ENCODE measurements at regions not wholly inside any gene's neighbourhood (a gene's known extent, or its start where the extent isn't known, plus 50 kb on each side); places are given as distances from the start of the nearest gene placed in this dataset.

DNA sequence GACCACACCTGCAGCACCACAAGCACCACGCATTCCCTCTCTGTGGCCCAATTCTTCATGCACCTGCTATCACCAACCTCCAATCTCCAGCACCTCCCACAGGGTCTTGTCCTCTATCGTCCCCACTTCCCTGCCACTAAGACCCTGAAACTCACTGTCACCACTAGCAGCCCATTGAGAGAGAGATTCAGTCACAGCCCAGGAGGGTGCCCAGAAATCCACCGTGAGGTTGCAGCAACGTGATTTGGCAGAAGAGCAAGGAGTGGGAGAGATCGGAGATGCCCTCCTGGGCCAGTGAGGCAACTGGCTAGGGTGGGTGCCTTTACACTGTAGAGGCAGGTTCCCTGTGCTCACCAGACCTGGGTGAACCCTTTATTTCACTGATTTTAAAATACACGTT is 90.1 kb downstream of the ANKRD60 start:
- DNase-seq, result no peak

DNA sequence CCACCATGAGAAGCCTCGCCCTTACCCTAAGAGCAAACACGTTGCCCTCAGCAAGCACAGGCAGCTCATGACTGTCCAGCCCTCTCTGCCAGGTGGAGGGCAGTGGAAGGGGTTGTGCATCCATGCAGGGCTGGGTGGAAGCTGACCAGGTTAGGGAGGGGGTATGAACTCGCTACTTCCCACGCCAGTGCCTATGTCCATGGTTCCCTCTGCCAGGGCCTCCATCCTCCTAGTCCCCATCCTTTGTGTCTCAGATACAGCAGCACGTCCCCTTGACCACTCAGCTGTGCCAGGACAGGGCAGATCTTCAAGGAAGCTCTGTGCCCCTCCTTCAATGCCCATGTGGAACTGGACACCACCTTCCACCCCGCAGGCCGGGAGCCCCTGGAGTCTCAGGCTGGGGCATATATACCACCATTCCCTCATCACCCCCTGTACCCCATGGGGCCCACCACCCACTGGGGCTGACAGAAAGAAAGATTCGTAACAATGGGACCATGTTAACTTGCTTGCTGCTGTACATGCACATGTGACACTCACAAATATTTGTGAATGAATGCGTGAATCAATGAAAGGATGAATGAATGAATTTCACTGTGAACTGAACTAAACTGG is 90.7 kb downstream of the ANKRD60 start:
- DNase-seq, result no peak

DNA sequence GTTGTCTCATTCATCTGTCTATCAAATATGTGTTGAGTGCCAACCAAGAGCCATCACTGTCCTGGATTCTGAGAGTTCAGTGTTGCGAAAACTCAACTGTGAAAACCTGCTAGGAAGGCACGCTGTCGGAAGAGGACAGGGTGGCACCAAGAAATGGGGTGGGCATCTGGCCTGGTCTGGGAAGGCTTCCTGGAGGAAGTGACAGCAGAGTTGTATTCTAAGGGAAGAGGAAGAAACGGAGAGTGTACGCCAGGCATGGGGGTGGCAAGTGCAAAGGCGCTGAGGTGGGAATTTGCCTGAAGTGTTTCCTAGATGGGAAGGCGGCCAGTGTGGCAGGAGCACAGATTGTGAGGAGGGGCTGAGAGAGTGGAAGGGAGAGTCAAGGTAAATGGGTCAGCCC is 91.2 kb downstream of the ANKRD60 start:
- DNase-seq, result no peak

DNA sequence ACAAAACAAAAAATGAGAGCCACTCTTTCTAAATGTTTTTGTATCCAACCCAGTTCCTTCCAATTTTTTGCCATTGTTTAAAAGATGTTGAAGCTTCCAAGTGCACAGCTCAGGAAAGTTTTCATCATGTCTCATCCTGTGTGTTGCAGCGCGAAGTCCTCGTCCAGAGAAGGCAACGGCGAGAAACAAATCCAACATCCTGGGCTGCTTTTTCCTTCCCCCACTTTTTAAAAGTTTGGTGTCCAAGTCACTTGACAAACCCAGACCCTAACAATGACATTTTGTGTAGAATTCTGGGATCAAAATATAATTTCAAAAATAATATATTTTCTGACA is 92.3 kb downstream of the ANKRD60 start:
- no peak for DNase-seq

DNA sequence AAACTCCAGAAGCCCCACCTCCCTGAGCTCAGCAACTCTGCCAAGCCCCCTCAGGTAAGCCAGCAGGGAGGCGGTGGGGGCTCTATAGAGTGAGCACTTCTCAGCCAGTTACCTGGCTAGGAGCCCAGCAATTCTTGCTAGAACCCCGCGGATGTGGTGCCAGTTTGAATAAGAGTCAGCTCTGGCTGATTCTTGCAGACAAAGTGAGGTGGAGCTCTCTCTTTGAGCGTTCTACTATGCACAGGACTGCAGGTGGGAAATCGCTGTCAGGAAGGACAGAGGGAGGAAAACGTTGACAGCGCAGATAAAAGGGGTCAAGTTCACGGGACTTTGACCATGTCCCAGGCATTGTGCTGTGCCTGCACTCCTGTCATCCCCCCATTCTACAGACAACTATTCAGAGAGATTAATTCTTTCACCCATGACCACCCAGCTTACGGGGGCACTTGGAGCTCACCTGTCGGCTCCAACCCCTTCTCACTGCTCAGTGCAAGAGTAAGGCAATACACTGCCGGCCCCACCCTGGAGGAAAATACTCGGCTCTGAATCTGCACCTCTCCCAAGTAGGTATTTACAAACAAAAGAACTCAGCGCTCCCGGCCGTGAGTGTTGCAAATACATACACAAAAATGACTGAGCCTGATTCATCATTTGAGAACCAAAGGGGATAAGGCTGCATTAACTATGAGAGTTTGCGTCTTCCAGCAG is 92.9 kb downstream of the ANKRD60 start:
- no peak for DNase-seq

DNA sequence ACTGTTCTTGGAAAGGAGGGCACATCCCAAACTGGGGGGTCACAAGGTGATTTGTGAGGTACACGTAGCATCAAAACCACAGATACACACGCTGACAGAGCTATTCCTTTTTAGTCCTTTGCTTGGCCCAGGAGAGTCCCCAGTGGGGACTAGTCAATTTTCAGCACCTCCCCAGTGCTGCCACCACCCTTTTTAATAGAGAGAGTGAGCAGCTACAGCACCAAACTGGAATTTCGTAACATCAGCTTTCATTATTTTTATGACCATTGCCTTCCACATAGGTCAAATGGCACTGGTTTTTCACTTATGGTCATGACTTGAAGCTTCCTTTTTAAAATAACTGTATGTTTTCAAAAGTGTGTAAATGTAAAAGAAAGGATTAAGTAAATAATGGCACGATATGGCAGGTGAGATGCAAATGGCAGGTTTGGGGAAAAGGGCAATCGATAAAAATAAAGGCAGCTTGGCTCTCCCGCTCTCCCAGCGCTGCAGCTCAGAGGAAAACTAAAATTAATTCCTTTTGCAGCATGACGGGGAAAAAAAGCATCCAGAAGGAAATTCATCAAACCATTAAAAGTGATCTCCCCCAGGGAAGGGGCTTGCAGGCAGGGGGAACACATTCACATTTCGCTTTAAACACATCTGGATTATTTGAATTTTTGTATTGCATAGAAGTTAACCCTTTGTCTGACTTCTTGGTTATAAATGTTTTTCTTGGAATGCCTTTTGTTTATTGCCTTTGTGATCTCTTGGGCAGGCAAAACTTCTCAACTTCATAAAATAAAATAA is 95.2 kb downstream of the ANKRD60 start:
- DNase-seq, result no peak

DNA sequence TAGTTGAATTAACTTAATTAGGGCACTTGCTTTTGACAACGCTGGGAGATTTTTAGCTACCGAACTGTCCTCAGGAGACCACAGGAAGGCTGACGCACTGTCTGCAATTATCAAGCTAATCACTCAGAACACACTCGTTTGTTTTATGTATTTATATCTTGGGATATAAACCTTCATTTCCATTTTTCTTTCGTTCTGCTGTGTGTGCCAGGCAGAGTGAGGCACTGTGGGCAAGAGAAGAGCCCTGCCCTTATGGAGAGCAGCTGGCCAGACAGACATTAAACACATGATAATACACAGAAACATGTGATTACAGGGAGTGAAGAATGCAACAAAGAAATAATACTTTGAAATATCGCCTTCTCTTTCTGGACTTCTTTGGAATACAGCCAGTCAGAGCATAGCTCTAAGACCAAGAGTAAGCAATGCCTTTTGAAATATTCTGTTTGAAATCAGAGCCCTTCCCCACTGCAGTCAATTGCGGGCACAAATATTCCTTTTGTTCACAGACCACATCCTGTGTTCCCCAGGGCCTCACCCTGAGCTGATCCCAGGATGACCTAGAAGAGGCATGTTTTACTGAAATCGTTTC is 96.8 kb downstream of the ANKRD60 start:
- no peak for DNase-seq

DNA sequence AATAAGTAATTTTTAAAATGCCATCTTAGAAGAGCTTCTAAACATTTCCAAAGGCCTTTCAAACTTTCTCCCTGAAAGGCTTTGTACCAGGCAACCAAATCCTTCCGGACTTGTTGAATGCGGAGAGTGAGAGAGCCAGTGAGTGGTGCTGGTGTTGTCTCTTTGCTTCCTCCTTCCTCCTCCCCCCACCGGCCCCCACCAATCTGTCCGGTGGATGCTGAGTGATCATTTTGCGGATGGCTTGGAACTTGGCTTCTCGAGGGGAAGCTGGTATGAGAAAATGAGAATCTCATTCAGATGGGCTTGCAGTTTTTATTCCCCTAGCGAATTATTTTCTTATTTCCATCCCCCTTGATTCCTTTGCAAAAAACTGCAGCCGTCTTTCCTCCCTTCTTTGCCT is 97.3 kb downstream of the ANKRD60 start:
- no peak for DNase-seq

DNA sequence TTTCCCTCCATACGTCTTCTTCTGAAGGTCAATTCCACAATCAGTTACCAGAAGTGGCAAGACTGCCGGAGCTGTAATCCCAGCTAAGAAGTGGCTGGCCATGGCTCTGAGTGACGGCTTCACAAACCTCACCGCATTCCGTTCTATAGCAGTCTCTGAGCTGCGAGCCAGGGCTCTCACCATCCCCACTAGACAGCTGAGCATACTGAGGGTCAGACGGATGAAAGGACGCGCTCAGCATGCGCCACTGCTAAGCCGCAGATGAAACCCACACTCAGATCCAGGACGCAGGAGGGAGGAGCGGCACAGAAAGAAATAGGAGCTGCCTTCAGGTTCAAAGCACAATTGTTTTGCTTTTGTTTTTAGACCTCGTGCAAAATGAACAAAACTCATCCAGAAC is 97.9 kb downstream of the ANKRD60 start:
- no peak for DNase-seq

DNA sequence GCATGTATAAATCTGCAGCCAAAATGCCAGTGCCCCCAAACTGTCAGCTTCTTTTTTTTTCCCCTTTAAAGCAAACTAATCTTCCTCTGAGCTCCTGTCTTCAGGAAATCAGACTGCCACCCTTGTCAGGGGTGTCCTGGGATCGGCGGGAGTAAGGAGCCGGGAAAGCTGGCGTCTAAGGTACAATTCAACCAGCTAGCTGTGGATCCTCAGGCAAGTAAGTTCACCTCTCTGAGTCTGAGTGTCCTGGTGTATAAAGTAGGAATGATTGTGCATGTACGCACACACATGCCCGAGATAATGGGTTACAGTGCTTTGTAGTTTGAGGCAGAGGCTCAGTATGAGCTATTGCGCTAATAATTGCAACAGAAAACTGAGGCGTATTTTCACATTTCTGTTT is 98.3 kb downstream of the ANKRD60 start:
- no peak for DNase-seq

DNA sequence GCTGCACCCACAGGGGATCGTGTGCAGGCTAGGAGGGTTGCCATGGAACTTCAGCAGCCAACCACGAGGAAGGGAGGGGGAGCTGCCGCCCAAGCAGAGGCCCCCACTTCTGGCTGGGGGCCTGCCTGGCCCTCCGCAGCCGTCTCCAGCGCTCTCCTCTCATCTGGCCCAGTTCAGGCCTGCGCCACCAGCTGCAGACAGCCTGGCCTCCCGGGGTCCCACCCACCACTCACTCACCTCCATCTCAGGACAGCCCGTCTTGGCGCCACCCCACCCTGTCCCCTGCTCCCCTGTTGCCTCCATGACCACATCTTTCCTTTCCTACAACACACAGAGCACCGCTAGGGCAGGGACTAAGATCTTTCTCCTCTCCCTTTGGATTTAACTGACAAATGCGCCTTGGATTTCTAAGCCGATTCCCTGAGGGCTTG is 98.7 kb downstream of the ANKRD60 start:
- no peak for DNase-seq

DNA sequence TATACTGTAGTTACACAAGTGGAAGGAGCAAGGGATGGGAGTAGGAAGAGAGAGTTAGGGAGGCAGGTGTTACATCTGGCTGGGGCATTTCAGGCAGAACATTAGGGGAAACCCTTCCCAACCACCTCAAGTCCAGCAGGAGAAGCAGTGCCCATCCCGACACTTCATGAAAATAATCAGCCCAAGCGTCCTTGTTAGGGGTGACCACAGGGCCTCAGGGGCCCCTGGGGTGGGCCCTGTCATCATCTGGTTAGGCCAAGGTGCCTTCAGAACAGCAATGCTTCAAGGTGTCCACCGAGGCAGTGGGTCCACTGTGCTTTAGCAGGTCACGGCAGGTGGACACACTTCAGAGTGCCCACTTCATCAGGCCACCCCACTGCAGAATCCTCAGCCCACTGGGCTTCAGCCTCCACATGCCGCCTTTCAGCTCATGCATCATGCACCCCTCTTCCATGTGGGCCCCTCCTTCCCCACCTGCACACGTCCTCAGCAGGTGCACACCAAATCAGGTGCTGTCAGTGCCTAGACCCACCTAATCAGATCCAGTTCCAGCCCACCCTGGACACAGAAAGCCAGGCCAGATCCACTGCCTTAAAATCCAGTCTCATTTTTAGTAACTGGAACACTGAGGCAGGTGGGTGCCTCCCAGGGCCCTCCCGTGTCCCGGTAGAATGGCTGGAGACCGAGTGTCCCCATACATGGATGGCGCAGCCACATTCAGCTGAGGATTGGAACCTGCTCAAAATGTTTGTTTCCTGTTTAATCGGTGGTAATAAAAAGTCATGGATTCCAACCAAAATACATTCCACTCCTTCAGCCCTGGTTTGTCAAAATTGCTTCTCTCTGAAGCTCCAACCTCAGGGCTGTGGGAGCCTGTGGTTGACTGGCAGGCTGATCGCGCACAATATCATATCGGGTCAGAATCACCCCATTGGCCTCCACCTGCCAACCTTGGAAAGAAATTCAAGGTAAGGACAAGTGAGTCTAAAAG is 99.5 kb downstream of the ANKRD60 start:
- DNase-seq, result no peak

DNA sequence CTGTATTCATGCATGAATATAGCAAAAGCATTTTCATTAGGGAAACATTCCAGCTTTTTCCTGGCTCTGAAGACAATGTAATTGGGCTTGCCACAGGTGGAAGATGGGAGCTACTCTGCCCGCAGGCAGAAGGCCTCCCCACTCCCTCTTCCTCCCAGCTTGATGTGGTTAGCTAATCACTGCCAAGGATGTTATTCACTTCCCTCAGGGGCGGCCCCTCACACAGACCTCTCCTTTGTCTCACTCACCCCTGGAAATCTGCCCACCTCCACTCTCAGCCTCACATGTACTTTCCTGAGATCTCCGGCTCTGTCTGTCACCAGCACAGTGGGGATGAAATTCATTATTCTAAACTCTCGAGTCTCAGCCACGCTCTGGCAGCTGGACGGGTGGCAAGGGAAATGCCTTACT is 100.7 kb downstream of the ANKRD60 start:
- DNase-seq, result no peak

DNA sequence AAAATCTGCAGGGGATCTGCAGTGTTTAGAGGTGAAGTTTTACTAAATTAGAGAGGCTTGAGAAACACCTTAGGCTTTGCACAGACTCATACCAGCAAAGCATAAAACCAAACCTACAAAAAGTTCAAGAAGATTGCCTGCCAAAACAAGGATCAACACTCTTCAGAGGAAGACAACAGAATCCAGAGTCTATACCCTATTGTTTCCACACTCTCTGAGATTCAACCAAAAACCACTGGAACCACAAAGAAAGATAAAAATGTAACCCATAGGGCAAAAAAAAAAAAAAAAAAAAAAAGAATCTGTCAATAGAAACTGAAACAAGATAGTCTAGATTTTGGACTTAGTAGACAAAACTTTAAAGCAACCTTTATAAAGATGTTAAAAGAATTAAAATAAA is 102.7 kb downstream of the ANKRD60 start:
- no peak for DNase-seq

DNA sequence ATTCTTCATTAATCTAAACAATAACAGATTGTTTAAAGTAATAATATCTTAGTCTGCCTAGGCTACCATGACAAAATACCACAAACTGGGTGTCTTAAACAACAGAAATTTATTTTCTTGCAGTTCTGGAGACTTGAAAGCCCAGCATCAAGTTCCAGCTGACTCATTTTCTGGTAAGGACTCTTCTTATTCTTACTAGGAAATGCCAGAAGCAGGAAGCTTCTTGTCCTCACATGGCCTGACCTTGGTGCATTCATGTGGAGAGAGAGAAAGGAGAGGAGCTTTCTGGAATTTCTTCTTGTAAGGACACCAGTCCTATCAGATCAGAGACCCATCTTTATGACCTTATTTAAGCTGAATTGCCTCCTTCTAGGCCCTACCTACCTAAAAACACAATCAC is 110.5 kb downstream of the ANKRD60 start:
- no peak for DNase-seq

DNA sequence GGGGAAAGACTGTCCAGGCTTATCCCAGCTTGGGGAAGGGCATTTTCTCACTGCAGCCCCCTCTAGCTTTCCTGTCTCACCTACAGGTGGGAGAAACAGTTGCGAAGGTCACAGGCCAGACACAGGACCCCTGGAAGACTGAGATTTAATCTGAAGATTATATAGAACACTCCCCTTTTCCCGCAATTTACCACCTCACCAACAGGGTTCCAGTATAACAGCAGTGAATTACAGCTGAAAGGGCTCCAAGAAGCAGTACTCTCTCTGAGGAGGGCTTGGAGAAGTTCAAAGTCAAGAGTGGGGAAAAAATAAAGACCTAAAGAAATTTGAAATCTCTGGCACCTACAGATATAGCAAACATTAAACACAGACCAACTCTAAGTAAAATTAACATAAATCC is 111.9 kb downstream of the ANKRD60 start:
- no peak for DNase-seq

DNA sequence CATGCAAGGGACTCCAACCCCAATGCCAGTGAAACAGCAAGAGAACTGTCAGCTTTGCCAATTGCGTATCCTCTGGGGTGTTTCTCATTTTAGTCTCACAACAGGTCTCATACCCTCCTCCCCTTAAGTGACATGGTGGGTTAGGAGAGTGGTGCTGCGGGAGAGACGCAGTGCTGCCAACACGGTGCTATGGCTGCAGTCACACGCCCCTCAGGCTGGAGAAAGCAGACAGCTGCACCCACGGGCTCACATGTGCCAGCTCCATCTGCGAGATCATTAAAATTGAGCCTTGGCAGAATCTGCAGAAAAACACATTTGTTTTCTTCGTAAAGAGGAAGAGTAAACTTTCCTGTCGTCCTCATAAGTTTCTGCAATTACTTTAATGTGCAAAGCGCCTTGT is 114.7 kb downstream of the ANKRD60 start:
- DNase-seq, result no peak

DNA sequence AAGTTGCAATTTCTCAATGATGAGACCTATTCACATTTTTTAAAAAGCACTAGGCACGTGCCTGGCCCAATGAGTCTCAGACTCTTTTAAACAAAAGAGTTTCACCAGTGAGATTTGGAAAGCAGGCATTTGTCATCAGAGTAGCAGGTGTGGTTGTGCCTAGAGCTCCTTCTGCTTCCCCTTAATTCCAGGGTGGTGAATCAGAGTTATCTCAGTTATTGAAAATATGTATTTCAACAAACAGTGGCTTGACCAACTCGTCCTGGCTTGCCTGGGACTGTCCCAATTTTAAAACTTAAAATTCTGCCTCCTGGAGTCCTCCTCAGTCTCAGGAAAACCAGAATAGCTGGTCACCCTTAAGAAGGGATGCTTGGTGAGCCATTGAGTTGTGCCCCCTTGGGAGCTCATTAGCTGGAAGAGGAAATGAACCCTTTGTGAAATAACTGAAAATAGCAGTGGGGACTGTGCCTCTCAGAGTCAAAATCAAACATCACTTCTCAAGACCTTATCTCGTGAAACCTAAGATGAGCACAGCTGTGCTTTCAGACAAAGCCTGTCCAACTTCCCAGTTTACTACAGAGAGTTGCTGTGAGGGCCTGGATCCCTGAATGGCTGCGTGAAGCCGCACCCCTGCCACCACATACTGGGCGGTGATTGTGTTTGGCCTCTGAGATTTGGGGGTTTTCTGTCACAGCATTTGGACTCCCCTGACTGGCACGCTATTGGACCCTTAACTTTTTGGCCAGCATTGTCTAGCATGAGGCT is 116.3 kb downstream of the ANKRD60 start:
- DNase-seq, result no peak

DNA sequence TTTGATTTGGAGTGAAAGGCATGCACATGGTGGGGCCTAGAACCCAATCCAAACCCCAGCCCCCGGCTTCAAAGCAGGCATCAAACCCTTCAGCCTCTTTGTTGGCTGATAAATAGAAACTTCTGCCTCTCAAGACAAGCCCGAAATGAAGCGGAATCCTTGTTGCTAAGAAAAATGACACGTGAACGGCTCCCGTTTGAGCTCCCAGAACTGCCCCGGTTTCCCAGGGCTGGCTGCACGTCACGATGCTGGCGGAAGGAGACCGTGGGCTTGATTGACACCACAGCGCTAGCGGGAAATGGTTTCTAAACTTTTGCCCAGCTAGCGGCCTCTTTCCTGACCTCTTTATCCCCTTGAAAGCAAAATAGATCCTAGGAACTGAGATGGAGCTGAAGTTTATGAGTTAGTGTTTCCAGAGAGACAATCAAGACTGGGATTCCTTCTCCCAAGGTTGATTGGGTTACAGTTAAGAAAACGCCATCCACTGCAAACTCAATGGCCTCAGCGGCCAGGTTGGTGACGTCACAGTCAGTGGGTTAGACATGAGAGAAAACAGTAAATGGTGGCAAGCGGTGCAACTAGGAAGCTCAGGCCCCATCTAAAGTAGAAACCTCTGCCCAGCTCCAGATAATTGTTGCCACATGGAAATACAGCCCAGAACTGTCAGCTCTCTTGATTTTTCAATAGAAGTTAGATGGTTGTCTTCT is 117.0 kb downstream of the ANKRD60 start:
- no peak for DNase-seq

DNA sequence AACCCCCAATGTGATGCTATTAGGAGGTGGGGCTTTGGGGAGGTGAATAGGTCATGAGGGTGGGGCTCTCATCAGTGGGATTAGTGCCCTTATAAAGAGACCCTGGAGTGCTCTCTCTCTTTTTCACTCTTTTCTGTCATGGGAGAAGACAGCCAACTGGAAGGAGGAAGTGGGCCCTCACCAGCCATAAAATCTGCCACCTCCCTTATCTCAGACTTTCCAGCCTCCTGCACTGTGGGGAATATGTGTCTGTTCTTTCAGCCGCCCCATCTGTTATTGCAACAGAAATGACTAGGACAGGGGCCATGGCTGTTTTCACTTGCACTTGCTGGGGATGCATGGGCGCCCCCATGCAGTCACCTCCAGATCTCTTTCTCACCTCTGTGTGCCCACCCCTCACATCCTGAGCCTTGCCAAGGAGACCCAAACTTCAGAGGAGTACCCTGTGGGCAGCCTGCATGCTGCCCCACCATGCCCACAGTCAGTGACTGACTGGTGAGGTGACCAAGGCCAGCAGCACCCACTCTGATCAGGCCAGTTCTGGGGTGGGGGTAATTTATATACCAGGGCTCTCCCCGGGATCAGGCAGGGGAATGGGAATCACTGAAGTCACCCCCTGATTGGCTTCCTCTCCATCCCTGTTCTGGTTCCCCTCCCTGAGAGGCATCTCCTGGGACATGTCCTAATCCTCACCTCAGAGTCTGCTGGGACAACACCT is 118.4 kb downstream of the ANKRD60 start:
- no peak for DNase-seq
